PC-3 (cell line): ENCODE measurements at regions not wholly inside any gene's neighbourhood (a gene's known extent, or its start where the extent isn't known, plus 50 kb on each side); places are given as distances from the start of the nearest gene placed in this dataset.

Experiments
- EZH2 ChIP-seq: fragments of 300-600 bp; sonication (generic); IDR thresholded peaks from one replicate; pipeline ENCODE4 v1.6.1; 2017; ENCODE audit warnings: antibody characterized with exemption, mild to moderate bottlenecking, low read length; ENCODE audit not compliant: unreplicated experiment
- TF ChIP-seq, protein P1 (sequence below): fragments of 300-600 bp; sonication (generic); conservative IDR thresholded peaks from 2 replicates; pipeline ENCODE4 v1.5.1; 2017; ENCODE audit warnings: antibody characterized with exemption, low read depth, mild to moderate bottlenecking, low read length

DNA sequence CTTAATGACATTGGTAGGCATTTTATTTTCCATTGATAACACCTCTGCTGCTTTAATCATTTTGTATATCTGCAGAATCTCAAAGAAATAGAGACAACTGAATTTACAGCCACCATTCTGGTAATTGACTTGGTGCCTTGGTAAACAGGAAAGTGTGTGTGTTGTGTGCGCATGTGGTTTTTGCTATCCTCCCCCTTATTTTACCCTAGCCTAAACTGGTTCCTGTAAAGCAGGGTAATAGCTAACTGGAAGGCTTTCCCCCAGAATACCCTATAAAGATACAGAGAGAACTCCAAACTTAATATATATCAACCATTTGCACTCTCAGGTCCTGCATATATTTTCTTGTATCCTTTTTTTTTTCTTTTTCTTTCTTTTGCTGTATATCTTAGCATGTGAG lies 149.5 kb upstream of the ADGRL4 start:
- TF ChIP-seq, protein P1, sequence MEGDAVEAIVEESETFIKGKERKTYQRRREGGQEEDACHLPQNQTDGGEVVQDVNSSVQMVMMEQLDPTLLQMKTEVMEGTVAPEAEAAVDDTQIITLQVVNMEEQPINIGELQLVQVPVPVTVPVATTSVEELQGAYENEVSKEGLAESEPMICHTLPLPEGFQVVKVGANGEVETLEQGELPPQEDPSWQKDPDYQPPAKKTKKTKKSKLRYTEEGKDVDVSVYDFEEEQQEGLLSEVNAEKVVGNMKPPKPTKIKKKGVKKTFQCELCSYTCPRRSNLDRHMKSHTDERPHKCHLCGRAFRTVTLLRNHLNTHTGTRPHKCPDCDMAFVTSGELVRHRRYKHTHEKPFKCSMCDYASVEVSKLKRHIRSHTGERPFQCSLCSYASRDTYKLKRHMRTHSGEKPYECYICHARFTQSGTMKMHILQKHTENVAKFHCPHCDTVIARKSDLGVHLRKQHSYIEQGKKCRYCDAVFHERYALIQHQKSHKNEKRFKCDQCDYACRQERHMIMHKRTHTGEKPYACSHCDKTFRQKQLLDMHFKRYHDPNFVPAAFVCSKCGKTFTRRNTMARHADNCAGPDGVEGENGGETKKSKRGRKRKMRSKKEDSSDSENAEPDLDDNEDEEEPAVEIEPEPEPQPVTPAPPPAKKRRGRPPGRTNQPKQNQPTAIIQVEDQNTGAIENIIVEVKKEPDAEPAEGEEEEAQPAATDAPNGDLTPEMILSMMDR = no peak
- TF ChIP-seq EZH2 = no peak
